H1 (cell line): ENCODE measurements at regions not wholly inside any gene's neighbourhood (a gene's known extent, or its start where the extent isn't known, plus 50 kb on each side); places are given as distances from the start of the nearest gene placed in this dataset.

Experiments
- CBX8 ChIP-seq: fragments of 300-800, 300-1000 bp; sonication (generic); IDR thresholded peaks from 2 replicates; pipeline ENCODE4 v1.7.1; 2016; ENCODE audit warnings: low read depth, low read length, borderline replicate concordance
- FOSL1 ChIP-seq: IDR thresholded peaks from 2 replicates; pipeline ENCODE4 v1.6.1; 2011; ENCODE audit warnings: mild to moderate bottlenecking, low read depth, low read length, moderate library complexity; ENCODE audit not compliant: insufficient read depth
- NANOG ChIP-seq: IDR thresholded peaks from 2 replicates; pipeline ENCODE4 v1.6.1; 2011; ENCODE audit warnings: low read length, low read depth, mild to moderate bottlenecking, inconsistent platforms; ENCODE audit not compliant: insufficient read depth, poor library complexity, severe bottlenecking
- POLR2AphosphoS5 ChIP-seq: IDR thresholded peaks from 2 replicates; pipeline ENCODE4 v1.6.1; 2011; ENCODE audit warnings: low read depth, low read length
- POU5F1 ChIP-seq: IDR thresholded peaks from 2 replicates; pipeline ENCODE4 v1.6.1; 2011; ENCODE audit warnings: low read depth, mild to moderate bottlenecking, low read length, moderate library complexity
- SIN3A ChIP-seq, 2 experiments: IDR thresholded peaks in 1 of 2; conservative IDR thresholded peaks in 1 of 2; 2 replicates each; pipeline ENCODE4 v1.6.1; 2011 to 2012; ENCODE audit warnings: low read length in 2 of 2, improper control_type of control experiment in 1 of 2, low read depth in 1 of 2, mild to moderate bottlenecking in 1 of 2
- TF ChIP-seq, protein P1 (sequence below): fragments of 300-600 bp; sonication (generic); IDR thresholded peaks from 2 replicates; pipeline ENCODE4 v1.7.1; 2012; ENCODE audit warnings: low read length, moderate library complexity, mild to moderate bottlenecking, inconsistent platforms; ENCODE audit not compliant: insufficient replicate concordance
- TF ChIP-seq, protein P2 (sequence below): IDR thresholded peaks from 2 replicates; pipeline ENCODE4 v1.6.1; 2012; ENCODE audit warnings: inconsistent platforms

DNA sequence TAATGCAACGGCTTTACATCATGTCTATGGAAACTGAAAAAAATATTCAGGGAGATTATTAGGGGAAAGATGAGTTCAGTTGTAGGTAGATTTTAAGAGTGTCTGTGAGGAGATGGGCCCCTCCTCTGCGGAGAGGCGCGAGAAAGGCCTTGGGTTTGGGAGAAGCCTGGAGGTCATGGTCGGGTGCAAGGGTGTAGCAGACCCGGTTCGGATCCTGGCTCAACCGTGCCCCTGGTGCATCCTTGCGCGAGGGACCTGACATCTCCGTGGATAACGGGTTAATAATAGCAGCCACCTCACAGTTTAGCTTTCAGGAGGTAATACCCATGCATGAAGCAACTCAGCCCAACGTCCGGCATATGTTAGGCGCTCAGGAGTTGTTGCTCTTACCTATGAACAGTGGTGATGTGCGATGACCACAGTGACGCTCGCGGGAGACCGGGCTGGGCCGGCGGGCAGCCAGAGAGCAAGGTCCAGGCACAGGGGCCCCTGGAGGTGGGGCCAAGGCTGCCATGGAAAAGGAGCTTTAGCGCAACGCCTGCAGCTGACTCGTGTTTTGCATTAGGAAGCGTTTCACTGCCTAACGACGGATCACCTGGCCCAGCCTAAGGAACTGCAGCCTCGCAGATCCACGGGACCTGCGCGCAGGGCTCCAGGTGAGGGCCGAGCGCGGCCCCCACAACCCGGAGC lies 146.4 kb upstream of the ARID1B start (continued):
- TF ChIP-seq SIN3A (conservative IDR thresholded peaks at IDR 0.05 in 1 of 2, IDR thresholded peaks at IDR 0.05 in 1 of 2; ENCODE audit: low read depth in 1 of 2, low read length in 2 of 2) (no peak), FOSL1 (no peak), POLR2AphosphoS5 (no peak), POU5F1 (no peak), NANOG (no peak), CBX8 (no peak)
- TF ChIP-seq, protein P1, sequence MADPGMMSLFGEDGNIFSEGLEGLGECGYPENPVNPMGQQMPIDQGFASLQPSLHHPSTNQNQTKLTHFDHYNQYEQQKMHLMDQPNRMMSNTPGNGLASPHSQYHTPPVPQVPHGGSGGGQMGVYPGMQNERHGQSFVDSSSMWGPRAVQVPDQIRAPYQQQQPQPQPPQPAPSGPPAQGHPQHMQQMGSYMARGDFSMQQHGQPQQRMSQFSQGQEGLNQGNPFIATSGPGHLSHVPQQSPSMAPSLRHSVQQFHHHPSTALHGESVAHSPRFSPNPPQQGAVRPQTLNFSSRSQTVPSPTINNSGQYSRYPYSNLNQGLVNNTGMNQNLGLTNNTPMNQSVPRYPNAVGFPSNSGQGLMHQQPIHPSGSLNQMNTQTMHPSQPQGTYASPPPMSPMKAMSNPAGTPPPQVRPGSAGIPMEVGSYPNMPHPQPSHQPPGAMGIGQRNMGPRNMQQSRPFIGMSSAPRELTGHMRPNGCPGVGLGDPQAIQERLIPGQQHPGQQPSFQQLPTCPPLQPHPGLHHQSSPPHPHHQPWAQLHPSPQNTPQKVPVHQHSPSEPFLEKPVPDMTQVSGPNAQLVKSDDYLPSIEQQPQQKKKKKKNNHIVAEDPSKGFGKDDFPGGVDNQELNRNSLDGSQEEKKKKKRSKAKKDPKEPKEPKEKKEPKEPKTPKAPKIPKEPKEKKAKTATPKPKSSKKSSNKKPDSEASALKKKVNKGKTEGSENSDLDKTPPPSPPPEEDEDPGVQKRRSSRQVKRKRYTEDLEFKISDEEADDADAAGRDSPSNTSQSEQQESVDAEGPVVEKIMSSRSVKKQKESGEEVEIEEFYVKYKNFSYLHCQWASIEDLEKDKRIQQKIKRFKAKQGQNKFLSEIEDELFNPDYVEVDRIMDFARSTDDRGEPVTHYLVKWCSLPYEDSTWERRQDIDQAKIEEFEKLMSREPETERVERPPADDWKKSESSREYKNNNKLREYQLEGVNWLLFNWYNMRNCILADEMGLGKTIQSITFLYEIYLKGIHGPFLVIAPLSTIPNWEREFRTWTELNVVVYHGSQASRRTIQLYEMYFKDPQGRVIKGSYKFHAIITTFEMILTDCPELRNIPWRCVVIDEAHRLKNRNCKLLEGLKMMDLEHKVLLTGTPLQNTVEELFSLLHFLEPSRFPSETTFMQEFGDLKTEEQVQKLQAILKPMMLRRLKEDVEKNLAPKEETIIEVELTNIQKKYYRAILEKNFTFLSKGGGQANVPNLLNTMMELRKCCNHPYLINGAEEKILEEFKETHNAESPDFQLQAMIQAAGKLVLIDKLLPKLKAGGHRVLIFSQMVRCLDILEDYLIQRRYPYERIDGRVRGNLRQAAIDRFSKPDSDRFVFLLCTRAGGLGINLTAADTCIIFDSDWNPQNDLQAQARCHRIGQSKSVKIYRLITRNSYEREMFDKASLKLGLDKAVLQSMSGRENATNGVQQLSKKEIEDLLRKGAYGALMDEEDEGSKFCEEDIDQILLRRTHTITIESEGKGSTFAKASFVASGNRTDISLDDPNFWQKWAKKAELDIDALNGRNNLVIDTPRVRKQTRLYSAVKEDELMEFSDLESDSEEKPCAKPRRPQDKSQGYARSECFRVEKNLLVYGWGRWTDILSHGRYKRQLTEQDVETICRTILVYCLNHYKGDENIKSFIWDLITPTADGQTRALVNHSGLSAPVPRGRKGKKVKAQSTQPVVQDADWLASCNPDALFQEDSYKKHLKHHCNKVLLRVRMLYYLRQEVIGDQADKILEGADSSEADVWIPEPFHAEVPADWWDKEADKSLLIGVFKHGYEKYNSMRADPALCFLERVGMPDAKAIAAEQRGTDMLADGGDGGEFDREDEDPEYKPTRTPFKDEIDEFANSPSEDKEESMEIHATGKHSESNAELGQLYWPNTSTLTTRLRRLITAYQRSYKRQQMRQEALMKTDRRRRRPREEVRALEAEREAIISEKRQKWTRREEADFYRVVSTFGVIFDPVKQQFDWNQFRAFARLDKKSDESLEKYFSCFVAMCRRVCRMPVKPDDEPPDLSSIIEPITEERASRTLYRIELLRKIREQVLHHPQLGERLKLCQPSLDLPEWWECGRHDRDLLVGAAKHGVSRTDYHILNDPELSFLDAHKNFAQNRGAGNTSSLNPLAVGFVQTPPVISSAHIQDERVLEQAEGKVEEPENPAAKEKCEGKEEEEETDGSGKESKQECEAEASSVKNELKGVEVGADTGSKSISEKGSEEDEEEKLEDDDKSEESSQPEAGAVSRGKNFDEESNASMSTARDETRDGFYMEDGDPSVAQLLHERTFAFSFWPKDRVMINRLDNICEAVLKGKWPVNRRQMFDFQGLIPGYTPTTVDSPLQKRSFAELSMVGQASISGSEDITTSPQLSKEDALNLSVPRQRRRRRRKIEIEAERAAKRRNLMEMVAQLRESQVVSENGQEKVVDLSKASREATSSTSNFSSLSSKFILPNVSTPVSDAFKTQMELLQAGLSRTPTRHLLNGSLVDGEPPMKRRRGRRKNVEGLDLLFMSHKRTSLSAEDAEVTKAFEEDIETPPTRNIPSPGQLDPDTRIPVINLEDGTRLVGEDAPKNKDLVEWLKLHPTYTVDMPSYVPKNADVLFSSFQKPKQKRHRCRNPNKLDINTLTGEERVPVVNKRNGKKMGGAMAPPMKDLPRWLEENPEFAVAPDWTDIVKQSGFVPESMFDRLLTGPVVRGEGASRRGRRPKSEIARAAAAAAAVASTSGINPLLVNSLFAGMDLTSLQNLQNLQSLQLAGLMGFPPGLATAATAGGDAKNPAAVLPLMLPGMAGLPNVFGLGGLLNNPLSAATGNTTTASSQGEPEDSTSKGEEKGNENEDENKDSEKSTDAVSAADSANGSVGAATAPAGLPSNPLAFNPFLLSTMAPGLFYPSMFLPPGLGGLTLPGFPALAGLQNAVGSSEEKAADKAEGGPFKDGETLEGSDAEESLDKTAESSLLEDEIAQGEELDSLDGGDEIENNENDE, result no peak
- TF ChIP-seq, protein P2, sequence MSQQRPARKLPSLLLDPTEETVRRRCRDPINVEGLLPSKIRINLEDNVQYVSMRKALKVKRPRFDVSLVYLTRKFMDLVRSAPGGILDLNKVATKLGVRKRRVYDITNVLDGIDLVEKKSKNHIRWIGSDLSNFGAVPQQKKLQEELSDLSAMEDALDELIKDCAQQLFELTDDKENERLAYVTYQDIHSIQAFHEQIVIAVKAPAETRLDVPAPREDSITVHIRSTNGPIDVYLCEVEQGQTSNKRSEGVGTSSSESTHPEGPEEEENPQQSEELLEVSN, result no peak
